CD4-positive, alpha-beta T cell treated with Interleukin-17A for 4 hours (primary cell): ENCODE measurements at regions not wholly inside any gene's neighbourhood (a gene's known extent, or its start where the extent isn't known, plus 50 kb on each side); places are given as distances from the start of the nearest gene placed in this dataset.
"Not testable (repeated sequence)": the region's sequence is repeated elsewhere in the genome, so short reads cannot be mapped to it uniquely, and the experiment has no call there.

Source experiments
- DNase-seq: peaks from one replicate; pipeline ENCODE4 v3.0.0-alpha.2; 2020; ENCODE audit warnings: mixed read lengths

- DNase-seq = no peak
Observed at GRCh38 chr1:173301507-173301906, 94.4 kb upstream of the TNFSF4 start.

GRCh38 chr1:173302366-173302765 is 95.2 kb upstream of the TNFSF4 start:
- DNase-seq = no peak

- no peak for DNase-seq
Observed at GRCh38 chr1:173302890-173303829, 96.0 kb upstream of the TNFSF4 start.

- DNase-seq = no peak
Observed at GRCh38 chr1:173303984-173304383, 96.9 kb upstream of the TNFSF4 start.

- DNase-seq = no peak
Observed at GRCh38 chr1:173304529-173305227, 97.5 kb upstream of the TNFSF4 start.

GRCh38 chr1:173307845-173308244 is 100.7 kb upstream of the TNFSF4 start:
- no peak for DNase-seq

GRCh38 chr1:173314656-173315055 is 107.5 kb upstream of the TNFSF4 start:
- no peak for DNase-seq

- DNase-seq = no peak
Observed at GRCh38 chr1:173315296-173315695, 108.2 kb upstream of the TNFSF4 start.

GRCh38 chr1:173318788-173319187 is 111.7 kb upstream of the TNFSF4 start:
- no peak for DNase-seq

- DNase-seq = not testable (repeated sequence)
Observed at GRCh38 chr1:173324352-173324751, 117.2 kb upstream of the TNFSF4 start.

GRCh38 chr1:173327987-173328386 is 120.9 kb upstream of the TNFSF4 start:
- not testable (repeated sequence) for DNase-seq

- no peak for DNase-seq
Observed at GRCh38 chr1:173328961-173329360, 121.8 kb upstream of the TNFSF4 start.

- no peak for DNase-seq
Observed at GRCh38 chr1:173329726-173330125, 122.6 kb upstream of the TNFSF4 start.

GRCh38 chr1:173330149-173330951 is 123.2 kb upstream of the TNFSF4 start:
- no peak for DNase-seq

- not testable (repeated sequence) for DNase-seq
Observed at GRCh38 chr1:173330952-173331548, 123.9 kb upstream of the TNFSF4 start.

GRCh38 chr1:173332026-173332425 is 124.9 kb upstream of the TNFSF4 start:
- no peak for DNase-seq

- DNase-seq = no peak
Observed at GRCh38 chr1:173333581-173333980, 126.5 kb upstream of the TNFSF4 start.

GRCh38 chr1:173337126-173337525 is 130.0 kb upstream of the TNFSF4 start:
- no peak for DNase-seq

- DNase-seq = no peak
Observed at GRCh38 chr1:173341307-173341706, 134.2 kb upstream of the TNFSF4 start.

- no peak for DNase-seq
Observed at GRCh38 chr1:173341971-173342370, 134.8 kb upstream of the TNFSF4 start.

GRCh38 chr1:173342736-173343135 is 134.4 kb upstream of the PRDX6 start:
- no peak for DNase-seq

GRCh38 chr1:173344034-173344743 is 132.9 kb upstream of the PRDX6 start:
- no peak for DNase-seq
